ENCODE measurements at regions not wholly inside any gene's neighbourhood (a gene's known extent, or its start where the extent isn't known, plus 50 kb on each side); places are given as distances from the start of the nearest gene placed in this dataset.

DNA sequence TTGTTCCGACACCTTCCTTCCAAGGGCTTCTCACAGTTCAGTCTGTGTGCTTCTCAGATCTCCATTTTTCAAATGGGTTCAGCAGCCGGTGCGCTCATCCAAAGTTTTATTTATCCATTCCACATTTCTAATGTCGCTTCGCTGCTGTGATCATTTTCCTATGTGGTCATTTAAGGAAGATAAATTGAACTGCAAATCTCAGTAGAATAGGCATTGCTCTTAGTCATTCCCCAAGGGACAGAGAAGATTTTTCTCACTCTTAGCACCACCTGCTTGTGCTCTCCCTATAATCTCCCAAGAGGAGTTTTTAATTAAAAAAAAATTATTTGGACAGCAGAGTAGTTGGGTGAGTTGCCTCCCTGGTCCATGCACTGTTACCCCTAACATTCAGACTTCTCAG is 278.9 kb upstream of the GATB start:
- no peaks in the 10 kb centered on the region for H3K36me3 ChIP-seq

DNA sequence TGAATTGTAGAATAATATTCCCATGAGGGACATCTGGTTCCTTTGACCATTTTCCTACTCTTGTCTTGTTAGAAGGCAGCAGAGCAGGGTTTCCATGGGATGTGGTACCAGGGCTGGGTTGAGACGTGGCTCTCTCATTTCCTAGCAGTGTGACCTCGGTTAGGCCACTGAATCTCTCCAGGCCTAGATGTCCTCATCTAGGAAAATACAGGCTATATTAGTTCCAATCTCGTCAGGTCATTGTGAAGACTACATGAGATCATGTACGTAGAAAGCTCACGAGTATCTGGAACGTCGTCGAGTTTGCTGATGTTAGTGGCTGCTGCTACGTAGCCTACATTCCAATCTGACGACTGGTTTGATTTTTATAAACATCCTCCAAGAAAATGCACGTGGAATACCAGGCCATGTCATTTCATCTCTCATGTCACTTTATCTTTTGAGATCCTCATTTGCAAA is 278.2 kb upstream of the GATB start:
- TF ChIP-seq, protein P1, sequence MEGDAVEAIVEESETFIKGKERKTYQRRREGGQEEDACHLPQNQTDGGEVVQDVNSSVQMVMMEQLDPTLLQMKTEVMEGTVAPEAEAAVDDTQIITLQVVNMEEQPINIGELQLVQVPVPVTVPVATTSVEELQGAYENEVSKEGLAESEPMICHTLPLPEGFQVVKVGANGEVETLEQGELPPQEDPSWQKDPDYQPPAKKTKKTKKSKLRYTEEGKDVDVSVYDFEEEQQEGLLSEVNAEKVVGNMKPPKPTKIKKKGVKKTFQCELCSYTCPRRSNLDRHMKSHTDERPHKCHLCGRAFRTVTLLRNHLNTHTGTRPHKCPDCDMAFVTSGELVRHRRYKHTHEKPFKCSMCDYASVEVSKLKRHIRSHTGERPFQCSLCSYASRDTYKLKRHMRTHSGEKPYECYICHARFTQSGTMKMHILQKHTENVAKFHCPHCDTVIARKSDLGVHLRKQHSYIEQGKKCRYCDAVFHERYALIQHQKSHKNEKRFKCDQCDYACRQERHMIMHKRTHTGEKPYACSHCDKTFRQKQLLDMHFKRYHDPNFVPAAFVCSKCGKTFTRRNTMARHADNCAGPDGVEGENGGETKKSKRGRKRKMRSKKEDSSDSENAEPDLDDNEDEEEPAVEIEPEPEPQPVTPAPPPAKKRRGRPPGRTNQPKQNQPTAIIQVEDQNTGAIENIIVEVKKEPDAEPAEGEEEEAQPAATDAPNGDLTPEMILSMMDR (IDR thresholded peaks at IDR 0.05), result no peak
- intact Hi-C loops (cut with DNase I; ENCODE audit: low total_unique reads), result no loop called here
- no peaks in the 10 kb centered on the region for H3K27me3 ChIP-seq
- H3K9me3 ChIP-seq, result no peaks in the 10 kb centered on the region
- peak overlapping the region; percentile 37 to 58 for H3K27ac ChIP-seq
- no peaks in the 10 kb centered on the region for H3K36me3 ChIP-seq
- no peak for DNase-seq
- peaks cover 0 to 32% (median 0%) of the 10 kb centered on the region in 4 donors for H3K4me1 ChIP-seq
- H3K4me3 ChIP-seq, result no peak overlapping the region

More for the DNA sequence above, 278.9 kb upstream of the GATB start:
- DNase-seq, result no peak
- intact Hi-C loops (cut with DNase I; ENCODE audit: low total_unique reads), result no loop called here
- TF ChIP-seq, protein P1 (IDR thresholded peaks at IDR 0.05), result no peak
- no peaks in the 10 kb centered on the region for H3K9me3 ChIP-seq
- H3K4me1 ChIP-seq, result peaks cover 0 to 32% (median 0%) of the 10 kb centered on the region in 4 donors
- H3K27ac ChIP-seq, result peak overlapping the region; percentile 37 to 58
- no peak overlapping the region for H3K4me3 ChIP-seq
- H3K27me3 ChIP-seq, result no peaks in the 10 kb centered on the region

DNA sequence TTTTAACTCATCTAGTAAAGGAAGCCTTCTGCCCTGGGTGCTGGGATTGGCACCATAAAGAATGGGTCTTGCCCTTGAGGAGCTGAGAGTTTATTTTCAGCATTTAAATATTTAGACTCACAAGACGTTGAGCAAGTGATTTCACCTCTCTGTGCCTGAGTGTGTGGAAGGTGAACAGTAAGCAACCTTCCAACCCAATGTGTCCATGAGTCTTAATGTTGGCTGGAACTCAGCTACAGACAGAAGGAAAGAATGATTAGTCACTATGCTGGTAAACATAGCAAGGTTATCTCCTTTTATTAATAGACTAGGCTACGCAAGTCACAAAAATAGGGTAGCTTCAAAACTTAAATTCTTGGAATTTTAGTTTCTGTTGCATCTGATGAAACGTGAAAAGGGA is 277.4 kb upstream of the GATB start:
- intact Hi-C loops (cut with DNase I; ENCODE audit: low total_unique reads), result no loop called here
- no peak for DNase-seq
- no peaks in the 10 kb centered on the region for H3K36me3 ChIP-seq
- no peak overlapping the region for H3K4me3 ChIP-seq
- TF ChIP-seq, protein P1 (IDR thresholded peaks at IDR 0.05), result no peak
- no peaks in the 10 kb centered on the region for H3K9me3 ChIP-seq
- H3K4me1 ChIP-seq, result peaks cover 0 to 32% (median 0%) of the 10 kb centered on the region in 4 donors
- H3K27me3 ChIP-seq, result no peaks in the 10 kb centered on the region
- peak overlapping the region; percentile 58 to 67 for H3K27ac ChIP-seq

DNA sequence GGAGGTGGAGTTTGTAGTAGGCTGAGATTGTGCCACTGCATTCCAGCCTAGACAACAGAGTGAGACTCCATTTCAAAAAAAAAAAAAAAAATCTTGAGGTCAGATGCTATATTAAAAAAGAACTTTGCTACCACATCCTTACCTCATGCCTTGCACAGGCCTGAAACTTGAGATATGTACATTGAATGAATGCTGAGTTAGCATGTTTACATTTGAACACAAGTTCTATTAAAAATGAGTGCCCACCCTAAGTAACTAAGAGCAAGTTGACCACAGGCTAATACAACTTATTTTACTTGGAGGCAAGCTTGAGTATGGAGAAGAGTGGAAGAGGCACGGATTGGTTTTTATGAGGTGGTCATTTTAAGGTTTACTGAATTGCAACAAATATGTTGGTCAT is 276.6 kb upstream of the GATB start:
- H3K4me3 ChIP-seq, result no peak overlapping the region
- DNase-seq, result no peak
- no peaks in the 10 kb centered on the region for H3K36me3 ChIP-seq
- H3K4me1 ChIP-seq, result peaks cover 0 to 37% (median 1%) of the 10 kb centered on the region in 4 donors
- intact Hi-C loops (cut with DNase I; ENCODE audit: low total_unique reads), result no loop called here
- H3K27me3 ChIP-seq, result no peaks in the 10 kb centered on the region
- TF ChIP-seq, protein P1 (IDR thresholded peaks at IDR 0.05), result no peak
- H3K9me3 ChIP-seq, result no peaks in the 10 kb centered on the region
- H3K27ac ChIP-seq, result peak overlapping the region; percentile 58 to 67

DNA sequence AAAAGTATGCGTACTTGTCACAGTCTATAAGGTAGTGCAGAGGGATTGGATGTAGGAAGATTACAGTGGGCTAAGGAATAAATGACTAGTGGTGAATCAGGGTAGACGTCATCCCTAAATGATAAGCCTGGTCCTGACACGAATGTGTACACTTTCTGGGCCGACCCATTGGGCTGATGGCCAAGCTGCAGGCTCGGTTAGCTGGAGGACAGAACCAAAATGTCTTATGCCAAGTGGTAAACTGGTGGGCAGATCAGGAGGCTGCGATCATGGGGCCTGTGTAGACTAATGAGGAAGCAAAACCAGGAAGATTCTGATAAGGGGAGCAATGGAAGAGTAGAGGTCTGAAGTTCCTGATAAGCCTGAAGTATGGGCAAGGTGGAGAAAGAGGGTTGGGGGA is 272.8 kb upstream of the GATB start:
- no peaks in the 10 kb centered on the region for H3K36me3 ChIP-seq
- peaks cover 0 to 28% (median 2%) of the 10 kb centered on the region in 4 donors for H3K4me1 ChIP-seq
- DNase-seq, result no peak
- H3K27ac ChIP-seq, result no peak overlapping the region
- TF ChIP-seq, protein P1 (IDR thresholded peaks at IDR 0.05), result no peak
- intact Hi-C loops (cut with DNase I; ENCODE audit: low total_unique reads), result no loop called here
- no peaks in the 10 kb centered on the region for H3K27me3 ChIP-seq
- H3K9me3 ChIP-seq, result no peaks in the 10 kb centered on the region
- H3K4me3 ChIP-seq, result no peak overlapping the region

DNA sequence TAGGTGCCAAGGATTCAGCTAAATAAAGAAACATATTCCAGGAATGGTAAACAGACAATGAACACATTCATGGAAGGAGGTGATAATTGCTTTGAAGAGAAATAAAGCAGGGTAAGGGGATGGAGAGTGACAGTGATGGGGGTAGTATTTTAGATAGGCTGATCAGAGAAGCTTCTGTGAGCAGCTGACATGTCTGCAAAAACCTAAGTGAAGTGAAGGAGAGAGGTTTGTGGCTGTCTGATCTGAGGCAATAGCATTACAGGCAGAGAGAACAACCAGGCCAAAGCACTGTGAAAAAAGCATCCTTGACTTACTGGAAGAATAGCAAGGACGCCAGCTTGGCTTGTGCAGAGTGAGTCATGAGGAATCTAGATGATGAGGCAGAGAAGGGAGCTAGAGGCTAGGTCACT is 271.9 kb upstream of the GATB start:
- peak in 1 of 2 donors; percentile 53 for DNase-seq
- H3K9me3 ChIP-seq, result no peaks in the 10 kb centered on the region
- H3K4me3 ChIP-seq, result no peak overlapping the region
- H3K4me1 ChIP-seq, result peaks cover 0 to 20% (median 2%) of the 10 kb centered on the region in 4 donors
- H3K27me3 ChIP-seq, result no peaks in the 10 kb centered on the region
- peak overlapping the region; percentile 27 to 57 for H3K27ac ChIP-seq
- no peaks in the 10 kb centered on the region for H3K36me3 ChIP-seq
- intact Hi-C loops (cut with DNase I; ENCODE audit: low total_unique reads), result no loop called here
- TF ChIP-seq, protein P1 (IDR thresholded peaks at IDR 0.05), result no peak
